ENCODE measurements at regions not wholly inside any gene's neighbourhood (a gene's known extent, or its start where the extent isn't known, plus 50 kb on each side); places are given as distances from the start of the nearest gene placed in this dataset.

- Histone ChIP-seq H3K9me3 (no peaks in the 10 kb centered on the region), H3K4me1 (ENCODE audit: low read depth) (no peaks in the 10 kb centered on the region), H3K36me3 (ENCODE audit: low read depth) (no peaks in the 10 kb centered on the region), H3K4me3 (no peak overlapping the region)
- intact Hi-C loops (cut with DNase I, micrococcal nuclease), result no loop called here
- TF ChIP-seq, protein P1, sequence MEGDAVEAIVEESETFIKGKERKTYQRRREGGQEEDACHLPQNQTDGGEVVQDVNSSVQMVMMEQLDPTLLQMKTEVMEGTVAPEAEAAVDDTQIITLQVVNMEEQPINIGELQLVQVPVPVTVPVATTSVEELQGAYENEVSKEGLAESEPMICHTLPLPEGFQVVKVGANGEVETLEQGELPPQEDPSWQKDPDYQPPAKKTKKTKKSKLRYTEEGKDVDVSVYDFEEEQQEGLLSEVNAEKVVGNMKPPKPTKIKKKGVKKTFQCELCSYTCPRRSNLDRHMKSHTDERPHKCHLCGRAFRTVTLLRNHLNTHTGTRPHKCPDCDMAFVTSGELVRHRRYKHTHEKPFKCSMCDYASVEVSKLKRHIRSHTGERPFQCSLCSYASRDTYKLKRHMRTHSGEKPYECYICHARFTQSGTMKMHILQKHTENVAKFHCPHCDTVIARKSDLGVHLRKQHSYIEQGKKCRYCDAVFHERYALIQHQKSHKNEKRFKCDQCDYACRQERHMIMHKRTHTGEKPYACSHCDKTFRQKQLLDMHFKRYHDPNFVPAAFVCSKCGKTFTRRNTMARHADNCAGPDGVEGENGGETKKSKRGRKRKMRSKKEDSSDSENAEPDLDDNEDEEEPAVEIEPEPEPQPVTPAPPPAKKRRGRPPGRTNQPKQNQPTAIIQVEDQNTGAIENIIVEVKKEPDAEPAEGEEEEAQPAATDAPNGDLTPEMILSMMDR (IDR thresholded peaks at IDR 0.05), result no peak
- ATAC-seq, result no peak
- DNase-seq, result no peak
Observed at GRCh38 chr7:113812591-113813255, 106.1 kb downstream of the PPP1R3A start.

GRCh38 chr7:113810080-113810744 lies 108.6 kb downstream of the PPP1R3A start:
- H3K4me1 ChIP-seq (ENCODE audit: low read depth), result no peaks in the 10 kb centered on the region
- DNase-seq (no peak), ATAC-seq (no peak)
- H3K4me3 ChIP-seq, result no peak overlapping the region
- no peaks in the 10 kb centered on the region for H3K36me3 ChIP-seq (ENCODE audit: low read depth)
- intact Hi-C loops (cut with DNase I, micrococcal nuclease), result no loop called here
- TF ChIP-seq, protein P1 (IDR thresholded peaks at IDR 0.05), result no peak
- H3K9me3 ChIP-seq, result no peaks in the 10 kb centered on the region

DNA sequence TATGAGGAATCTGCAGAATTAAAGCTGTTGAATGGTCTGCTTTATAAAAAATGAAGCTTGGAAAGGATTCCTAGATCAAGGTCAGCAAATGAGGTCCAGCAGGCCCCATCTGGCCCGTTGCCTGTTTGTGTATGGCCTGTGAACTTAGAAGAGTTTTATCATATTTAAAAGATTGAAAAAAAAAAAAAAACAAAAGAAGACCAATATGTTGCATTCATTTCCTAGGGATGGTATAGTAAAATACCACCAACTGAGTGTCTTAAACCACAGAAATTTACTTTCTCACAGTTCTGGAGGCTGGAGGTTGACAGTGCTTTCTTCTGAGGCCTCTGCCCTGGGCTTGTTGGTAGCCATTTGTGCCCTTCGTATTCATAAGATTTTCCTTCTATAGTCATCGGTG lies 109.2 kb downstream of the PPP1R3A start:
- no peak for DNase-seq
- H3K4me1 ChIP-seq (ENCODE audit: low read depth), result no peaks in the 10 kb centered on the region
- TF ChIP-seq, protein P1 (IDR thresholded peaks at IDR 0.05), result no peak
- no peak overlapping the region for H3K4me3 ChIP-seq
- intact Hi-C loops (cut with DNase I, micrococcal nuclease), result no loop called here
- no peak for ATAC-seq
- no peaks in the 10 kb centered on the region for H3K36me3 ChIP-seq (ENCODE audit: low read depth)
- no peaks in the 10 kb centered on the region for H3K9me3 ChIP-seq

DNA sequence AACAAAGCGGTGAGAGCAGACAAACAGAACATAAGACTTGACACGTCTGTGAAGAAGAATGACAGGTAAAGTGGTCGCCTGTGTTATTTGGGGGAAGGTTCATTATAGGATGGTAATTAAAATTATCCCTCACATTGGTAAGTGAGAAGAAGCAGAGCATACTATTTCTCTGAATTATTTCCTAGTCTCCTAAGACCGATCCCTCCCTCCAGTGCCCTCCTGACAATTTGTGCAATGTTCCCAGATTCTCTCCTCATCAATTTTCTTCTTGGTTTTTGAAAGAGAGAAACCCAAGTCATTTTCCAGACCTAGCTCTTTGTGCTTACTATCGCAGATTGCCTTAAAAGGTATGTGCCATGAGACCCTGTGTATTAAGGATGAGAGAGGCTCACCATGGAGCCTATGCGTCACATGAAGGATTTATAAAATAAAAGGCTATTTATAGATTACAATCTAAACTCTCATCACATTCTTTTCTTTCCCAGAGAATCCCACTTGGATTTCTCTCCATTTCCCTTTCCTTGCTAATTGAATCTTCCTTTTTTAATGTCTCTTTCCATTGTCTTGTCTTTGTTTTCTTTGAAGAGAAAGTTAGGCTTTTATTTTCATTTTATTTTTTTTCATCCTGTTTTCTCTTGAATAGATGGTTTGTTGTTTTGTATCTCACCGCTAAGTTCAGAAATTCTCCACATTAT lies 112.0 kb downstream of the PPP1R3A start:
- ATAC-seq, result no peak
- Histone ChIP-seq H3K36me3 (ENCODE audit: low read depth) (no peaks in the 10 kb centered on the region), H3K4me3 (no peak overlapping the region), H3K9me3 (no peaks in the 10 kb centered on the region), H3K4me1 (ENCODE audit: low read depth) (no peaks in the 10 kb centered on the region)
- intact Hi-C loops (cut with DNase I, micrococcal nuclease), result no loop called here
- DNase-seq, result no peak
- TF ChIP-seq, protein P1 (IDR thresholded peaks at IDR 0.05), result no peak

GRCh38 chr7:113805976-113806375 lies 112.8 kb downstream of the PPP1R3A start:
- H3K4me3 ChIP-seq, result no peak overlapping the region
- intact Hi-C loops (cut with DNase I, micrococcal nuclease), result no loop called here
- H3K4me1 ChIP-seq (ENCODE audit: low read depth), result no peaks in the 10 kb centered on the region
- ATAC-seq, result no peak
- TF ChIP-seq, protein P1 (IDR thresholded peaks at IDR 0.05), result no peak
- H3K9me3 ChIP-seq, result no peaks in the 10 kb centered on the region
- H3K36me3 ChIP-seq (ENCODE audit: low read depth), result no peaks in the 10 kb centered on the region
- no peak for DNase-seq
